Keratinocyte (primary cell): ENCODE measurements at regions not wholly inside any gene's neighbourhood (a gene's known extent, or its start where the extent isn't known, plus 50 kb on each side); places are given as distances from the start of the nearest gene placed in this dataset.
"Not testable (repeated sequence)": the region's sequence is repeated elsewhere in the genome, so short reads cannot be mapped to it uniquely, and the experiment has no call there.

Experiments used
- EZH2 ChIP-seq: IDR thresholded peaks from one replicate; pipeline ENCODE4 v1.6.1; 2012; ENCODE audit warnings: inconsistent platforms, mild to moderate bottlenecking, low read length, moderate library complexity
- TF ChIP-seq, protein P1 (sequence below), 3 experiments: IDR thresholded peaks in 1 of 3; conservative IDR thresholded peaks in 1 of 3; optimal IDR thresholded peaks in 1 of 3; 2 replicates in 2 of 3; 3 replicates in 1 of 3; pipeline versions ENCODE3 to v1.5.1; 2011; ENCODE audit warnings: low read length in 3 of 3, mild to moderate bottlenecking in 3 of 3, moderate library complexity in 2 of 3, control low read depth in 1 of 3, inconsistent platforms in 1 of 3; ENCODE audit not compliant: insufficient read depth in 2 of 3; ENCODE audit errors: extremely low read depth in 1 of 3

DNA sequence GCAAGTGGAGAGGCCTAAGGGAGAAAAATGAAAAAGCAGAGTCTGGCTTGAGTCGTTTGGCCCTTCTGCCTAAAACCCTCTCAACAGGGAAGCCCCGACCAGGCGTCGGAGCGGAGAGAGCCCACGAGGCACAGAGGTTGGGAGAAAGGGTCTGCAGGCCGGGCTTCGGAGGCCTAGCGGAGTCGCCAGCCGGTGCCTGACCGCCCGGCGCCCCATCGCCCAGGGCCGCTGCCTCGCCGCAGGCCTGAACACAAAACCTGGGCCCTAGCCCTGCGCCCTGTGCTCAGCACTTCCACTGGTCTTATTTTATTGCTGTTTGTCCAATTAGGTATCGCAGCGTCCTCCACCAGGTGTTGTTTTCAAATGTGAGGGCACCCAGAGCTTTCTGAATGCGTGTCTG, 970.0 kb upstream of the DEFB115 start:
- TF ChIP-seq, protein P1, sequence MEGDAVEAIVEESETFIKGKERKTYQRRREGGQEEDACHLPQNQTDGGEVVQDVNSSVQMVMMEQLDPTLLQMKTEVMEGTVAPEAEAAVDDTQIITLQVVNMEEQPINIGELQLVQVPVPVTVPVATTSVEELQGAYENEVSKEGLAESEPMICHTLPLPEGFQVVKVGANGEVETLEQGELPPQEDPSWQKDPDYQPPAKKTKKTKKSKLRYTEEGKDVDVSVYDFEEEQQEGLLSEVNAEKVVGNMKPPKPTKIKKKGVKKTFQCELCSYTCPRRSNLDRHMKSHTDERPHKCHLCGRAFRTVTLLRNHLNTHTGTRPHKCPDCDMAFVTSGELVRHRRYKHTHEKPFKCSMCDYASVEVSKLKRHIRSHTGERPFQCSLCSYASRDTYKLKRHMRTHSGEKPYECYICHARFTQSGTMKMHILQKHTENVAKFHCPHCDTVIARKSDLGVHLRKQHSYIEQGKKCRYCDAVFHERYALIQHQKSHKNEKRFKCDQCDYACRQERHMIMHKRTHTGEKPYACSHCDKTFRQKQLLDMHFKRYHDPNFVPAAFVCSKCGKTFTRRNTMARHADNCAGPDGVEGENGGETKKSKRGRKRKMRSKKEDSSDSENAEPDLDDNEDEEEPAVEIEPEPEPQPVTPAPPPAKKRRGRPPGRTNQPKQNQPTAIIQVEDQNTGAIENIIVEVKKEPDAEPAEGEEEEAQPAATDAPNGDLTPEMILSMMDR (optimal IDR thresholded peaks at IDR 0.05 in 1 of 3, IDR thresholded peaks at IDR 0.05 in 1 of 3, conservative IDR thresholded peaks at IDR 0.05 in 1 of 3; ENCODE audit: extremely low read depth in 1 of 3, insufficient read depth in 2 of 3, low read length in 3 of 3), result not testable (repeated sequence)
- TF ChIP-seq EZH2, result not testable (repeated sequence)
